Central memory CD4-positive, alpha-beta T cell (primary cell): ENCODE measurements at regions not wholly inside any gene's neighbourhood (a gene's known extent, or its start where the extent isn't known, plus 50 kb on each side); places are given as distances from the start of the nearest gene placed in this dataset.

ENCODE experiments used
- DNase-seq: peaks from one replicate; pipeline ENCODE4 v3.0.0; 2022

DNA sequence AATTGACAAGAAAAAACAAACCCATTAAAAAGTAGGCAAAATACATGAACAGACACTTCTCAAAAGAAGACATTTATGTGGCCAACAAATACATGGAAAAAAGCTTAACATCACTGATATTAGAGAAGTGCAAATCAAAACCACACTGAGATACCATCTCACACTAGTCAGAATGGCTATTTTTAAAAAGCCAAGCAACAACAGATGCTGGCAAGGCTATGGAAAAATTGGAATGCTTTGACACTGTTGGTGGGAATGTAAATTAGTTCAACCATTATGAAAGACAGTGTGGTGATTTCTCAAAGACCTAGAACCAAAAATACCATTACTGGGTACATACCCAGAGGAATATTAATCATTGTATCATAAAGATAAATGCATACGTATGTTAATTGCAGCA, 641.1 kb upstream of the B3GALT2 start:
- no peak for DNase-seq

GRCh38 chr1:193819376-193819775, 633.0 kb upstream of the B3GALT2 start:
- DNase-seq: no peak

GRCh38 chr1:193807208-193807607, 620.8 kb upstream of the B3GALT2 start:
- DNase-seq: no peak

DNA sequence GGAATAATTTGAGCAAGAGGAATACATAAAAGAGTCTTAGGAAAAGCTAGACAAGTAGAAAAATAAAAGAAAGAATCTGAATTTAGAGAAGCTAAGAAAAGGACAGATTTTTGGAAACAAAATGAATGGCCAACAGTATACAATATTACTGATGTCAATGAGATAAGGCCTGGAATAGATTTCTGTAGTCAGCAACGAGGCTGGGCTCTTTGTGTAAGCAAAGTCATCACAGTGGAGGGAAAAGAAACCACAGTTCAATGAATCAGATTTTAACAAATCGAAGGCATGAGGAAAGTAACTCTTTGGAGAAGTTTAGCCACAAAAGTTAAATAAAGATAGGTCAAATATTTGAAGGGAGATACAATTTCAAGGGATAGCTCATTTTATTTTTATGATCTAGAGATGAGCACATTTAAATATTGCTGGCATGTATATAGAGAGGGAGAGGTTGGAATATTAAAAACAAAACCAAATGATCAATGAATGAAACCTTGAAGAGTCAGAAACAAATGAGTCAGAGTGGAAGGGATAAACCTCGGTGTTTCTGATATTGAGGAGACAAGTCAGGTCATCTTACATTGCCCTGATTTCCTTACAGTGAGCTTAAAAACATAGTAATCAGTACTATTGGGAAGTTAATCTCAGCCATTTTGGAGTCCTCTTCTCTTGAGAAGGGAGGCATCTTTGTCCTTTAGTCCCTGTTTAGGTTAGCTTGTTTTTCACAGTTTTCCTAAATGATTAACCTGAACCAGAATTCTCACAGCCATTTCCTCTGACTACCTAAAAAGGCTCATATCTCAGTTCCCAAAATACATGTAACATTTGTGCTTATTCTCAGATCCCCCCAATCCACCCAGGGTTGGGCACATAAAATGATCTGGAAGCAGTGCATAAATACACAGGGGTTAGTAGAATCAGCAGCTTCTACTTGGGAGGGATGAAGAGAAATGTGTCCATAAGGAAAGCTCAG, 620.0 kb upstream of the B3GALT2 start:
- DNase-seq: no peak

GRCh38 chr1:193799948-193800690, 613.7 kb upstream of the B3GALT2 start:
- no peak for DNase-seq

DNA sequence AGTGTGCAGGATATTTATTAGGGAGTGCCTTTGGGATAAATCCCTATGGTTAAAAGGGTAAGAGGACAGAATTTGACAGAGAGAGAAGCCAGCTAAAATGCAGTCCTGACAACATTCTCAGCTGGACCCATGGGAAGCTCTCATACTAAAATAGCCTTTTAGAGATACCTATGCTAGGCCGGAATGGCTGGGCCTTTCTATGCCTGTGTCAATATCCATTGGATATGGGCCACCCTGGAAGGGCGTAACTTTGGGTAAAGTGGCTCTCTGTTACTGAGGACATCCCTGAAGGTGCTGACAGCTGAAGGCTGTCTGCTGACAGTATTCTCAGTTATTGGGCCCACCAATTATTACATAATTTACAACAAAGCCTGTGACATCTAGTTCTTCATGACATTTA, 613.0 kb upstream of the B3GALT2 start:
- no peak for DNase-seq

GRCh38 chr1:193794239-193794638, 607.8 kb upstream of the B3GALT2 start:
- no peak for DNase-seq

DNA sequence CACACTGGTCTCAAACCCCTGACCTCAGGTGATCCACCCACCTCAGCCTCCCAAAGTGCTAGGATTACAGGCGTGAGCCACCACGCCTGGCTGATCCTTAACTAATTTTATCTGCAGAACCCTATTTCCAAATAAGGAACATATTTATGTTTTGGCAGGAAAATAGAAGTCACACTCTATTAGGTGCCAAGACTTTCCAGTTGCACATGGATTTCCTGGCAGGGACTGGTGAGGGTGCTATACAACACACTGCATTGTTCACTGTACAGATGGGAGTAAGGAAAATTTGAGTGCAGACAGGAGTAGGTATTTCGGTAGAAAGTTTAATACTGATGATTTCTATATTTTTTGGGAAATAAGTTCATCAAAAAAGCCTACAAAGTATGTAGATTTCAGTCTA, 605.3 kb upstream of the B3GALT2 start:
- DNase-seq: no peak

GRCh38 chr1:193787061-193787460, 600.6 kb upstream of the B3GALT2 start:
- DNase-seq: no peak

- no peak for DNase-seq
Observed at GRCh38 chr1:193785850-193786420, 599.5 kb upstream of the B3GALT2 start.

- no peak for DNase-seq
Observed at GRCh38 chr1:193774536-193775323, 588.3 kb upstream of the B3GALT2 start.

DNA sequence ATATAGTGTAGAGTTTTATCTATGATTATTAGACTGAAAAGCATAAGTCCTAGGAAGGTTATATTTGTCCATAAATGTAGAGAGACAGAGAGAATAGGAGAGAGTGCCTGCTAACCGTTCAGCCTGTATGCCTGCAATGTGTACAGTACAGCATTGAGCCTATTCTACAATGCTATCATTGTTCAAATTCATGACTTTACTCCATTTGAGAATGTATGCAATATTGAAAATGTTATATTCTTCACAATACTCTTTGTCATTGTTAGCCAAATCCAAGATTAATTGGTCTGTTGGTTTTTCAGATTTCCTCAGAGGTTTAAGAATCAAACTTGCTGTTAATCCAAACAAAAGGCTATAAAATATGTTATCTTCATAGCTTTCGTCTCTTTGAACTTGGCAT, 585.2 kb upstream of the B3GALT2 start:
- DNase-seq: no peak

DNA sequence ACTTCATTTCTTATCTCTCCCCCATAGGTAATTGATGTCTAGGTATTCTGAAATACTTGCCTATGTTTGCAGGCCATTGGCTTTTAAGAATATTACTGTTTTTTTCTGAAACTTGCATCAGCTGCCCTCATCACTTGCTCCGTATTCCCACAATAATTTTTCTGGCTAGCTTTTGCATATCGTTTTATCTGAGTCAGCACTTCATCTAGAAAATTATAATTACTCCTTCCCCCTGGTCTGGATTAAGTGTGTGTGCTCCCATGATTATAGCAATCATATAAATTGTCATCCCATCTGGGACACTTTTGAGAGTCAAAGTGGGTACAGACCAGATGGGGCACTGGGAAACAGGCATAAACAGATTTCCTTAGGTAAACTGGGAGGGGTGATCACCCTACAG, 583.2 kb upstream of the B3GALT2 start:
- DNase-seq: no peak

GRCh38 chr1:193767886-193768285, 581.5 kb upstream of the B3GALT2 start:
- DNase-seq: no peak

GRCh38 chr1:193766329-193766728, 579.9 kb upstream of the B3GALT2 start:
- no peak for DNase-seq

DNA sequence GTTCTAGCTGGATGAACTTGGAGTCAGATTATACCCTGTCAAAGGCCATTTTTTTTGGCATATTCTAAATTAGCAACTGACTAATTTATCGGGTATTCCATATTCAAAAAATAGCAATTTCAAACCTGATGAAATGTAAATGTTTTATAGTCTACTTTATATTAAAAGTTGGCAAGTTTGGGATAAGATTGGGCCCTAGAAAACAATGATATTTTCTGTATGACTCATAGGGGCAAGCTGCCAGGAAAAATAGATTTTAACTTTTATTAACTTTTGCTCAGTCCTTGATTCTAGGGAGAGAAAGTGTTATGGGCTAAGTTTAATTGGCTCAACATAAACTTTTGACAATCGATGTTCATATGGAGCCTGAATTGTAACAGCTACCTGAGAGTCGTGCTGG, 576.9 kb upstream of the B3GALT2 start:
- no peak for DNase-seq

- no peak for DNase-seq
Observed at GRCh38 chr1:193762236-193762635, 575.8 kb upstream of the B3GALT2 start.

DNA sequence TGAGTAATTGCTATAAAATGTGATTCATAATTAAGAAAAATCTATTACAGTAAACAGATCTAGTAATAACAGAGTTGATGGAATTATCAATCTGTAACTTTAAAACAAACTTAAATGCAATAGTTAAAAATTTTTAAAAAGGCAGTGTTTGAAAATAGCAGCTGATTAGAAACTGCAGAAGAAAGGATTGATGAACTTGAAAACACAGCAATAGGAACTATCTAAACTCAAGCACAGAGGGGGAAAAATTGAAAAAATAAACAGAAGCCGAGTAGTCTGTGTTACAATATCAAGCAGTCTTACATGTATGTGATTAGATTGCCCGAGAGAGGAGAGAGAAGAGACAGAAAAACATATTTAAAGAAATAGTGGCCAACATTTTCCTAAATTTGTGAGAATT, 569.0 kb upstream of the B3GALT2 start:
- DNase-seq: no peak

- no peak for DNase-seq
Observed at GRCh38 chr1:193754732-193755427, 568.5 kb upstream of the B3GALT2 start.

- DNase-seq: no peak
Observed at GRCh38 chr1:193754151-193754550, 567.7 kb upstream of the B3GALT2 start.

DNA sequence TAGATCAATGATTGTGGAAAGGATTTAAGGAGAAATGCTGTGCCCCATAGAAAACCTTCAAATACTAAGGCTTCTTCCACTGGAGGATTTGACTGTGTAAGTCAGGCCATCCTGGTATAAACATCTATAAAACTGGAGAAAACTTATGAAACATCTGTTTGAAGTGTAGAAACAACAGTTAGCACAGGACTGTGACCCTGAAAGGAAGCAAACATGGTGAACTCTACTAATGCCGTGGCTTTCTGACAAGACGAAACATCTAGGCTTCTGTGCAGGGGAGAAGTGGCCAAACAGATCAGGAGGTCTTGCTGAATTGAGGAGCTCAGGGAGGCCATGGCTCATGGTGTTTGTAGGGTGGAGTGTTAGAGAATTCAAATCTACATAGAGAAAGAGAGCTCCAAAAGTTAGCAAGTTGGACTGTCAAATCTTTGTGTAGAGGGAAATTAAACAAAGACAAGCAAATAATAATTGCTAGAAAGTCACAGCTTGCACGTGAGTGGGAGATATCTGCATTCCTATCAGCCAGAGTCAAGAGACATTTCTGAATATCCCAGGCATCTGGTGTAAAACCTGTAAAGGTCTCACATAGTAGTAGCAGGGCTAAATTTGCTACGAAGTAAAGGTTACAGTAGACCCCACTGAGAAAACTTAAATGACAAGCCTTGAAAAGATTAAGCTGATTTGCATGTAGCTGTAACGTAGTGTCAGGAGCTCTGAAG, 566.8 kb upstream of the B3GALT2 start:
- no peak for DNase-seq

DNA sequence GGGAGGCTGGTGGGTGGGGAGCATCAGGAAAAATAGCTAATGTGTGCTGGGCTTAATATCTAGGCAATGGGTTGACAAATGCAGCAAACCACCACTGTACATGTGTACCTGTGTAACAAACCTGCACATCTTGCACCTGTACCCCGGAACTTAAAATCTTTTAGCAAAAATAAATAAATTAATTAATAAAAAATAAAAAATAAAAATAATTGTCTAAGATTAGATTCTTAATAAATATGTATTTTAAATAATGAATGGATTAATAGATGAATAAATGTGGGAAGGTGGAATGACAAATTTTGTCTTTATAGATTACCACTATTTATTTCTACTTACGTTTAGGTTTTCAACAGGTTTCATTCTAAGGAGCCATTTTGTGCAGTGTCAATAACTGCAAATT, 563.5 kb upstream of the B3GALT2 start:
- DNase-seq: no peak
